ENCODE measurements at regions not wholly inside any gene's neighbourhood (a gene's known extent, or its start where the extent isn't known, plus 50 kb on each side); places are given as distances from the start of the nearest gene placed in this dataset.

GRCh38 chr10:4683137-4683536, 142.9 kb upstream of the AKR1E2 start:
- TF ChIP-seq CTCF (IDR thresholded peaks at IDR 0.05; ENCODE audit: low read depth, low read length, missing input control) (no peak), HNF4G (IDR thresholded peaks at IDR 0.05) (no peak), RAD21 (IDR thresholded peaks at IDR 0.05) (no peak), FOXA1 (IDR thresholded peaks at IDR 0.05) (no peak), YY1 (IDR thresholded peaks at IDR 0.05) (no peak), JUND (IDR thresholded peaks at IDR 0.05) (no peak), ZBTB33 (IDR thresholded peaks at IDR 0.05) (no peak), RXRA (IDR thresholded peaks at IDR 0.05) (no peak)
- TF ChIP-seq, protein P1, sequence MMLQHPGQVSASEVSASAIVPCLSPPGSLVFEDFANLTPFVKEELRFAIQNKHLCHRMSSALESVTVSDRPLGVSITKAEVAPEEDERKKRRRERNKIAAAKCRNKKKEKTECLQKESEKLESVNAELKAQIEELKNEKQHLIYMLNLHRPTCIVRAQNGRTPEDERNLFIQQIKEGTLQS (IDR thresholded peaks at IDR 0.05): no peak
- TF ChIP-seq, protein P2, sequence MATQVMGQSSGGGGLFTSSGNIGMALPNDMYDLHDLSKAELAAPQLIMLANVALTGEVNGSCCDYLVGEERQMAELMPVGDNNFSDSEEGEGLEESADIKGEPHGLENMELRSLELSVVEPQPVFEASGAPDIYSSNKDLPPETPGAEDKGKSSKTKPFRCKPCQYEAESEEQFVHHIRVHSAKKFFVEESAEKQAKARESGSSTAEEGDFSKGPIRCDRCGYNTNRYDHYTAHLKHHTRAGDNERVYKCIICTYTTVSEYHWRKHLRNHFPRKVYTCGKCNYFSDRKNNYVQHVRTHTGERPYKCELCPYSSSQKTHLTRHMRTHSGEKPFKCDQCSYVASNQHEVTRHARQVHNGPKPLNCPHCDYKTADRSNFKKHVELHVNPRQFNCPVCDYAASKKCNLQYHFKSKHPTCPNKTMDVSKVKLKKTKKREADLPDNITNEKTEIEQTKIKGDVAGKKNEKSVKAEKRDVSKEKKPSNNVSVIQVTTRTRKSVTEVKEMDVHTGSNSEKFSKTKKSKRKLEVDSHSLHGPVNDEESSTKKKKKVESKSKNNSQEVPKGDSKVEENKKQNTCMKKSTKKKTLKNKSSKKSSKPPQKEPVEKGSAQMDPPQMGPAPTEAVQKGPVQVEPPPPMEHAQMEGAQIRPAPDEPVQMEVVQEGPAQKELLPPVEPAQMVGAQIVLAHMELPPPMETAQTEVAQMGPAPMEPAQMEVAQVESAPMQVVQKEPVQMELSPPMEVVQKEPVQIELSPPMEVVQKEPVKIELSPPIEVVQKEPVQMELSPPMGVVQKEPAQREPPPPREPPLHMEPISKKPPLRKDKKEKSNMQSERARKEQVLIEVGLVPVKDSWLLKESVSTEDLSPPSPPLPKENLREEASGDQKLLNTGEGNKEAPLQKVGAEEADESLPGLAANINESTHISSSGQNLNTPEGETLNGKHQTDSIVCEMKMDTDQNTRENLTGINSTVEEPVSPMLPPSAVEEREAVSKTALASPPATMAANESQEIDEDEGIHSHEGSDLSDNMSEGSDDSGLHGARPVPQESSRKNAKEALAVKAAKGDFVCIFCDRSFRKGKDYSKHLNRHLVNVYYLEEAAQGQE (IDR thresholded peaks at IDR 0.05): no peak

All from liver (tissue), 3 donors.